ENCODE measurements at regions not wholly inside any gene's neighbourhood (a gene's known extent, or its start where the extent isn't known, plus 50 kb on each side); places are given as distances from the start of the nearest gene placed in this dataset.

- DNase-seq (ENCODE audit: low read depth): no peak
Measured at GRCh38 chr5:125776656-125777139, 646.5 kb upstream of the GRAMD2B start.

DNA sequence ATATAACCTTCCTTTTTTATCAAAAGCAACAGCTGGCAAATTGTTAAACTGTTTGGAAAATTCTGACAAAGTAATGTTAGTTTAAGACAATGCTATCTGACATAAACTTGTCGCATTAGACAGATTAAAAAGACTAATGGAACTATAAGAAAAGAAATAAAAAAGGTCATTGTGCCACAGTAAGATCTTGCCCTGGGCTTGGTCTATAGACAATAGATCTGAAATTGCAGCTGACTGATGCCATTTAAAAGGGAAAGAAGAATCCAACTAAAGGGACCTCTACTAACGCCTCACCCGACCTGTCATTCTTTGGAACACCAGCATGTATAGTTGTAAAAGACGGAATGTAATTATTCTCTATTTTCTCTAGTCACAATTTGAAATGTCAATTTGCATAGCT lies 644.4 kb upstream of the GRAMD2B start:
- no peak for DNase-seq (ENCODE audit: low read depth)

DNA sequence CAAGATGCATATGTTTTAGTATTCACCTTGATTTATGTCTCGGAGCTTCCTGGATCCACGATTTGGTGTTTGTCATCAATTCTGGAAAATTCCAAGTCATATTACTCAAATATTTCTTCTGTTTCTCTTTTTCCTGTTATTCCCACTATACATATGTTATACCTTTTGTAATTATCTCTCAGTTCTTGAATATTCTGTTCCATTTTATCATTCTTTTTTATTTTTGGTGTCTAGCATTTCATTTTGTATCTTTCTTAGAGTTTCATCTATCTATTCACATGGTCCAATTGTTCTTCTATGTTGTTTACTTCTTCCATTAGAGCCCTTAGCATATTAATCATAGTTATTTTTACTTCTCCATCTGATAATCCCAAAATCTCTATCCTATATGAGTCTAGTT lies 637.8 kb upstream of the GRAMD2B start:
- no peak for DNase-seq (ENCODE audit: low read depth)

DNA sequence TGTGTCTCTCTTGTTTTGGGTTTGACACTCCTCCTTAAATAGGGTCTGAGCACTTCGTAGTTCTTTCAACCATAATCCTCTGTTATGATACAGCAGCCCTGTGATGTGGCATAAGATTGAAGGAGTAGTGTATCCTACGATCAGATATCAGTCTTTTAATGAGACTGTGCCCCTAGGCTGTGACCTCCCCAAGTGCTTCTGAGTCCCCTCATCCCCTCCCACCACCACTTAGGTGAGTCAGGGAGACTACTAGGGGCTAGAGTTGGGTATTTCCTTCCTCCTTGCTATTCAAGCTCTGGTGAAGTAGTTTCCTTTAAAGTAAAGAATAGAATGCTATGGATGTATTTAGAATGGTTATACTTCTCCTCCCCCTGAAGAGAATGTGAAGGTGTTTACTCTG lies 637.2 kb upstream of the GRAMD2B start:
- no peak for DNase-seq (ENCODE audit: low read depth)

- DNase-seq (ENCODE audit: low read depth): no peak
Measured at GRCh38 chr5:125793470-125793869, 629.7 kb upstream of the GRAMD2B start.

- DNase-seq (ENCODE audit: low read depth): no peak
Measured at GRCh38 chr5:125794922-125795321, 628.3 kb upstream of the GRAMD2B start.

DNA sequence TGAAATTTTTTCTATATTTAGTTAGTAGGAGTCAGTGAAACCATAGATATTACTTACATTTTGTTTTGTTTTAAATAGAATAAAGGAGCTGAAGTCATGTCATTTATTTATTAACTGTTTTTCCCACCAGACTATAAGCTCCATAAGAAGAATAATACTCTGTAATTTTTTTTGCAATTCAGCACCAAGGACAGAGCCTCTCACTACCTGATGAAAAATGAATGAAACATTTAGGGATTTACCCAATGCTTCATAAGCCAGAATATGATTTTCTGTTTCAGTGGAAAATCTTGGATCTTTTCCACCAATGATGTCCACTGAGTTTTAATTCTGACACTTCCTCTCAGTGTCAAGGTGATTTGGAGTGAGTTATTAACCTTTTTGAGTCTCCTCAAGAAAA lies 624.9 kb upstream of the GRAMD2B start:
- no peak for DNase-seq (ENCODE audit: low read depth)

DNA sequence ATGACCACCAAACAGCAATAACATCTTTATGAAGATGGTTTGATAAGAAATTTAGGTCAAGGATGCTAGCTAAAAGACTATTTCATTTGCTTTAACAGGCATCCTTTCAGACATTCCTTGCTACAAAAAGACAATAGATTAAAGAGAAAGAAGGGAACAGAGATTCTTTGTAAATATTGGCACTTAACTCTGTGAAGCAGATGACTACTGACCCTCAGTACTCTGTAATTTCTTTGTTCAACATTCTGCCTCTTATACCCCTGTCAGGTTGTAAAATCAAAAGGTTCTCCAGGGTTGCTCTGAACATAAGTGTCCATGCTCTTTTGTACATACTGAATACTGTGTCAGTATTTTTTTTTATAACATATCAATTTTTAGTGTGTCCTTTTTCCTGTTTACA lies 610.6 kb upstream of the GRAMD2B start:
- DNase-seq (ENCODE audit: low read depth): no peak

DNA sequence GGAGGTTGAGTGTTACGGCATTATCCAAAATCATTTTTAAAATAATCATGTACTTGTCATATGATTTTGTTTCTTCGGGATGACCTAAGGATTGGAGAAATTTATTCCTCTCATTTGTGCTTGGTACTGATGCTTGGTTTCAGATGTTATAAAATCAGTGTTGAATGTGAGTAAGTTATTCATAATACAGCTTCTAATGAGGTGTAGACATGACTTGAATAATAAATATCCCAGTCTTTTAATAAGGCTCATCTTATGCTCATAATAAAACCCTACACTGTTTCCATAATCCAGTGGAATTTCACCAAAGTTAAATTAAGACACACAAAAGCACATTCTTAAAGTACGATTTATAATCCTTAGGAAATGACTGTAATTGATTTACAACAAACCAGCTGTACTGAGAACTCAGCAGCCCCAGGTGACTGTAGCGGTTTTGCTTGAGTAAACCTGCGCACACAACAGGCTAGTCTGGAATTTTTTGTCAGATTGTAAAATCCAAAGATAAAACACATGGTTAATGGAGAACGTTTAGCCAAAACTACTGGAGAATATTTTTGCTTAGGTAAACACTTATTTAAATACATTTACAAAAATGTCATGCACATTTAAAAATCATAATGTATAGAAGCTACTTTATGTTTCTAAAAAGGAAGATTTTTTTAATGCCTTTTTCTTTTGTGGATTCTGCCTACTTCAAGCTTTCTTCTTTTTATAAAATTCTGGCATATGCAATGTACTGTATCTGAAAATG lies 609.8 kb upstream of the GRAMD2B start:
- DNase-seq (ENCODE audit: low read depth): no peak

DNA sequence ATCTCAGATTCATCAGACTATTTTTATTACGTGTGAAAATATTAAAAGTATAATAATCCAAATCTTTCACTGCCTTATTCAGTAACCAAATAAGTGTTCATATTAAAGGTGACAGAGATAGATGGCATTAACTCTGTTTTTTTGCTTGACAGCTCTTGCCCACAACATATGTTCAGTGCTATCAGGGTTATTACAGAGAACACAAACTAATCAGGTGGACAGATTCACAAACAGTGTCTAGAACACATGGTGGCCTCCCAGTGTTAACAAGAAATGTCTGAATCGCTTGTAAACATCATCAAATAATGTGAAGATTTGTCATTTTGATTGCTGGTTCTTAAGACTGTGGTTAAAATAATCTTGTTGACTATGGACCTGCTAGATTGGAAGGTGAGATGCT lies 609.1 kb upstream of the GRAMD2B start:
- no peak for DNase-seq (ENCODE audit: low read depth)

GRCh38 chr5:125823572-125823971 lies 599.6 kb upstream of the GRAMD2B start:
- no peak for DNase-seq (ENCODE audit: low read depth)

- DNase-seq (ENCODE audit: low read depth): no peak
Measured at GRCh38 chr5:125826214-125826613, 597.0 kb upstream of the GRAMD2B start.

- no peak for DNase-seq (ENCODE audit: low read depth)
Measured at GRCh38 chr5:125829349-125829748, 593.9 kb upstream of the GRAMD2B start.

DNA sequence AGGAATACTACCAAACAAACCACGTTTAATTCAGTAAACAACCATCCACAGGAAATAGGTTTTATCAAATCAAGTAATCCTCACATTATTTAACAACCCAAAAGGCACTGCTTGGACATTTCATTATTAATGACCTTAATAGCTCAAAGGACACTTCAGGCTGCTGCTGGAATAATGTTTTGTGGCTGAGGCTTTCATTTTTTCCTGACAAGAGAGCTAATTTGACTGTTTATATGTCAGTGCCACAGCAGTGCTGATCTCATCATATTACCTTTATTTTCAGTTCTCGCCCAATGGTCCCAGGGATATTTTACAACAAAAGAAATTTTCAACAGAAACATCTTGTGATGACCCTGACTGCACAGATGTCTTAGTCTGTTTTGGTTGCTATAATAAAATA lies 589.8 kb upstream of the GRAMD2B start:
- no peak for DNase-seq (ENCODE audit: low read depth)

- no peak for DNase-seq (ENCODE audit: low read depth)
Measured at GRCh38 chr5:125834438-125835115, 588.6 kb upstream of the GRAMD2B start.

DNA sequence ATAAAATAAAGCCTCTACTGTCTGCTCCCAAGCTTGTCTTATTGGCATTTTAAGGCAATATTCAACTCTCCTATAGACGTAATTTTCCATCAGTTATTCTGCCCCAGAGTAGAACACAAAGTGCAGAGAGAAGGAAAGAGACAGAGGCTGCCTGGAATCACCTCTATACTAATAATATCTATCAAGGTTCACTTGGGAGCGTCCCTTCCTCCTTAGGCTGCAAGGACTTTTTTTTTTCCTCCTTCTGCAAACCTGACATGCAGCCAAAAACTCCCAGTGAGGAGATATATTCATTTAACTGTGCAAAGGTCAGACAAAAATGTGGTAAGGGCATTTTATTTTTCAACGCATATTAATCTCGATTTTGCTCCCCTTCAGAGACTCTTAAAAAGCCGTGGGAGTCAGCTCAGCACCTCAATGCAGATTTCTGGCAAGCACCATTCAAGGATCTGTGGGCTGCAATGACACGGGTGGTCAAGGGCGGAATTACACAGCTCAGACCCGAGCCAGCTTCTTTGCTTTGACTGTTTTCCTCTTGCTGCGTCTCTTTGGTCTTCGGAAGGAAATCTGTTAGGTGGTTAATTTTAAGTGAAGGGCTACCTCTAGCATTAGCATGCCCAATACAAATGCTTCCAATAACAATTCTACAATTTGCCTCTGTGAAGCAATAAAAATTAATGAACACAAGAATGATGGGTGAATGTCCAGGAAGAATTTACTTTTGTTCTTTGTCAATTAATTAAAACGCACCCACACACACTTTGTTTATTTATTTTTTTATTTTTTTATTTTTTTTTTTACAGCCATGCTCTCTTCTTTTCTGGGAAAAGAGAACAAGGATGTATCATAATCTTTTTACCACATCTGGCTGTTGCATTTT lies 587.7 kb upstream of the GRAMD2B start:
- no peak for DNase-seq (ENCODE audit: low read depth)

GRCh38 chr5:125836256-125836655 lies 587.0 kb upstream of the GRAMD2B start:
- no peak for DNase-seq (ENCODE audit: low read depth)

- no peak for DNase-seq (ENCODE audit: low read depth)
Measured at GRCh38 chr5:125837866-125838265, 585.3 kb upstream of the GRAMD2B start.

- no peak for DNase-seq (ENCODE audit: low read depth)
Measured at GRCh38 chr5:125847561-125847960, 575.6 kb upstream of the GRAMD2B start.

GRCh38 chr5:125848751-125849150 lies 574.5 kb upstream of the GRAMD2B start:
- no peak for DNase-seq (ENCODE audit: low read depth)

- DNase-seq (ENCODE audit: low read depth): no peak
Measured at GRCh38 chr5:125856949-125857348, 566.3 kb upstream of the GRAMD2B start.

- no peak for DNase-seq (ENCODE audit: low read depth)
Measured at GRCh38 chr5:125863579-125863978, 559.6 kb upstream of the GRAMD2B start.
